Osteoblast (primary cell): ENCODE measurements at regions not wholly inside any gene's neighbourhood (a gene's known extent, or its start where the extent isn't known, plus 50 kb on each side); places are given as distances from the start of the nearest gene placed in this dataset.

Experiments
- DNase-seq: peaks from one replicate; pipeline ENCODE4 v3.0.0; 2011; ENCODE audit warnings: low spot score, mixed read lengths; ENCODE audit not compliant: insufficient read length; ENCODE audit errors: missing footprints
- H2AFZ ChIP-seq: 2 replicates; pipeline ENCODE4 v1.6.0; 2011; ENCODE audit warnings: mild to moderate bottlenecking, low read length
- H3K27ac ChIP-seq: 2 replicates; pipeline ENCODE4 v1.5.1; 2011; ENCODE audit warnings: mild to moderate bottlenecking, low read depth, low read length, moderate library complexity
- H3K27me3 ChIP-seq: 2 replicates; pipeline ENCODE4 v1.6.0; 2012; ENCODE audit warnings: mild to moderate bottlenecking, control low read depth, inconsistent platforms, low read length, moderate library complexity; ENCODE audit not compliant: insufficient read depth
- H3K36me3 ChIP-seq: 2 replicates; pipeline ENCODE4 v1.5.1; 2011; ENCODE audit warnings: mild to moderate bottlenecking, low read length, control low read depth, moderate library complexity; ENCODE audit not compliant: insufficient read depth
- H3K4me1 ChIP-seq: 2 replicates; pipeline ENCODE4 v1.5.1; 2011; ENCODE audit warnings: mild to moderate bottlenecking, low read length, control low read depth, moderate library complexity; ENCODE audit not compliant: insufficient read depth
- H3K4me2 ChIP-seq: 2 replicates; pipeline ENCODE4 v1.6.0; 2011; ENCODE audit warnings: mild to moderate bottlenecking, low read length; ENCODE audit not compliant: insufficient read depth
- H3K4me3 ChIP-seq: fragments of 200-600 bp; sonication (generic); 3 replicates; pipeline ENCODE4 v1.5.1; 2012; ENCODE audit warnings: mild to moderate bottlenecking, low read length, inconsistent platforms; ENCODE audit not compliant: insufficient read depth
- H3K79me2 ChIP-seq: 2 replicates; pipeline ENCODE4 v1.6.0; 2012; ENCODE audit warnings: mild to moderate bottlenecking, low read length, control low read depth, inconsistent platforms; ENCODE audit not compliant: insufficient read depth
- H3K9me3 ChIP-seq: 2 replicates; pipeline ENCODE4 v1.5.1; 2011; ENCODE audit warnings: low read depth, low read length, control low read depth
- H4K20me1 ChIP-seq: 2 replicates; pipeline ENCODE4 v1.6.0; 2012; ENCODE audit warnings: mild to moderate bottlenecking, low read length, control low read depth; ENCODE audit not compliant: insufficient read depth
- TF ChIP-seq, protein P1 (sequence below): IDR thresholded peaks from 2 replicates; pipeline ENCODE4 v1.5.1; 2011; ENCODE audit warnings: mild to moderate bottlenecking, low read depth, low read length, moderate library complexity; ENCODE audit errors: extremely low read depth

DNA sequence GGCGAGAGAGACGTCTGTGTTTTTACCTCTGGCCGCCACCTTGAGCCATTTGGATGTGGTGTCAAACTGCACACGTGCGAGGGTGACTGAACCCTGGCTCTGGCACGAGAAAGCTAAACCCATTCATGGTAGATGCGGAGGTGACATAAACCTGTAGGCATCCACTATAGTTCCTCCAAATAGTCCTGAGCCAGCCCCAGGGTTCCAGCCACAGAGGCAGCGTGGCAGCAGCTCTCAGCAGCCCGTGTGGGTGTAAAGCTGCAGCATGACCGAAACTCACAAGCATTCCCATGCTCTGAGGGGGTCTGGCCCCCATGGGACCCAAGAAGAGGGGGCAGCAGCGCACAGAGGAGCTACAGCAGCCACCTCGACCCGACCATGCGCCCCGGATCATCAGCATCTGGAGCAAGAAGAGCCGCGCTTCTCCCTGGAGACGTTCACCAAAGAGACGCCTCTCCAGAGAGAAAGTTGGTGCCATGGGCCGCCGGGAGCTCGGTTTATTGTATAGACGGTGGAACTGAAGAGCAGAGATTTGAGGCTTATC is 303.8 kb upstream of the IRX4 start:
- Histone ChIP-seq H3K4me1 (no peaks in the 10 kb centered on the region), H3K27me3 (no peaks in the 10 kb centered on the region), H3K27ac (no peak overlapping the region), H3K4me2 (no peak overlapping the region), H3K79me2 (no peaks in the 10 kb centered on the region), H4K20me1 (no peaks in the 10 kb centered on the region), H3K4me3 (no peak overlapping the region), H3K36me3 (no peaks in the 10 kb centered on the region), H2AFZ (no peak overlapping the region), H3K9me3 (no peaks in the 10 kb centered on the region)
- TF ChIP-seq, protein P1, sequence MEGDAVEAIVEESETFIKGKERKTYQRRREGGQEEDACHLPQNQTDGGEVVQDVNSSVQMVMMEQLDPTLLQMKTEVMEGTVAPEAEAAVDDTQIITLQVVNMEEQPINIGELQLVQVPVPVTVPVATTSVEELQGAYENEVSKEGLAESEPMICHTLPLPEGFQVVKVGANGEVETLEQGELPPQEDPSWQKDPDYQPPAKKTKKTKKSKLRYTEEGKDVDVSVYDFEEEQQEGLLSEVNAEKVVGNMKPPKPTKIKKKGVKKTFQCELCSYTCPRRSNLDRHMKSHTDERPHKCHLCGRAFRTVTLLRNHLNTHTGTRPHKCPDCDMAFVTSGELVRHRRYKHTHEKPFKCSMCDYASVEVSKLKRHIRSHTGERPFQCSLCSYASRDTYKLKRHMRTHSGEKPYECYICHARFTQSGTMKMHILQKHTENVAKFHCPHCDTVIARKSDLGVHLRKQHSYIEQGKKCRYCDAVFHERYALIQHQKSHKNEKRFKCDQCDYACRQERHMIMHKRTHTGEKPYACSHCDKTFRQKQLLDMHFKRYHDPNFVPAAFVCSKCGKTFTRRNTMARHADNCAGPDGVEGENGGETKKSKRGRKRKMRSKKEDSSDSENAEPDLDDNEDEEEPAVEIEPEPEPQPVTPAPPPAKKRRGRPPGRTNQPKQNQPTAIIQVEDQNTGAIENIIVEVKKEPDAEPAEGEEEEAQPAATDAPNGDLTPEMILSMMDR: no peak
- peak; percentile 23 for DNase-seq

DNA sequence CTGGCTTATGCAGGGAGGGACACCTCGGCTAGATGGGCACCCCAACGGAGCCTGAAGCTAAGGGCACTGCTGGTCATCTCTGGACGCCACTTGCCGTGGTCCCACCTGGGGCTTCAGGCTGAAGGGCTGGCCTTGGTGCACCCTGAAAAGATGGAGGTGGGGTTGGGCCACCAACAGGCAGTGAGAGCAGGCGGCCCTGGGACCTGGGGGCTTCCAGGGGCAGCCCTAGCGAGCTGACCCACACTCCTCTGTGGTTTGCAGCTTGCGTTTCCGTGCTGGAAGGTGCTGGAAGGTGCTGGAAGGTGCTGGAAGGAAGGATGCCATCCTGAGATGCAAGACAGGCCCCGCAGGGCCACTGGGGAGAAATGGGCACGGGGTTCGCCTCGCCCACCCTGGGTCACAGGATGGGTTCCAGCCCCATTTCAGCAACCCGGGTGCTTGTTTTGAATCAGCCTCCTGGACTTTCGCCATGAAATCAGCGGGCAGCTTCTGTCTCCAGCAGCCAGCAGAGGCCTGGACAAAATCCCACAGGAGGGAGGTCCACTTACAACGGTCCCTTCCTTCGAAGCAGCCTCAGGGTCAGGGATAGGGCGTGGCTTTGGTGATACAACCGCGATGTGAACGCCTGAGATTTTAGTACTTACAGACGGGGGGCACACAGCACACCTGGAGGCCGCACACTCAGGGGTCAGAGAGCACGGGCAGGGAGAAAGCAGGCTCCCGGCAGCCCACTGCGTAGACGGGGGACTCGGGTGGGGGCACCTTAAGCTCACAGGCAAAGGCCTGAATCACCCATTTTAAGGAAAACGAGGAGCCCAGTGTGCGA is 303.1 kb upstream of the IRX4 start:
- no peak overlapping the region for H3K4me3 ChIP-seq
- no peaks in the 10 kb centered on the region for H3K9me3 ChIP-seq
- no peaks in the 10 kb centered on the region for H3K4me1 ChIP-seq
- H2AFZ ChIP-seq: no peak overlapping the region
- no peaks in the 10 kb centered on the region for H3K36me3 ChIP-seq
- no peaks in the 10 kb centered on the region for H3K27me3 ChIP-seq
- TF ChIP-seq, protein P1: no peak
- peak; percentile 29 for DNase-seq
- H3K79me2 ChIP-seq: no peaks in the 10 kb centered on the region
- no peak overlapping the region for H3K27ac ChIP-seq
- H4K20me1 ChIP-seq: no peaks in the 10 kb centered on the region
- no peak overlapping the region for H3K4me2 ChIP-seq

DNA sequence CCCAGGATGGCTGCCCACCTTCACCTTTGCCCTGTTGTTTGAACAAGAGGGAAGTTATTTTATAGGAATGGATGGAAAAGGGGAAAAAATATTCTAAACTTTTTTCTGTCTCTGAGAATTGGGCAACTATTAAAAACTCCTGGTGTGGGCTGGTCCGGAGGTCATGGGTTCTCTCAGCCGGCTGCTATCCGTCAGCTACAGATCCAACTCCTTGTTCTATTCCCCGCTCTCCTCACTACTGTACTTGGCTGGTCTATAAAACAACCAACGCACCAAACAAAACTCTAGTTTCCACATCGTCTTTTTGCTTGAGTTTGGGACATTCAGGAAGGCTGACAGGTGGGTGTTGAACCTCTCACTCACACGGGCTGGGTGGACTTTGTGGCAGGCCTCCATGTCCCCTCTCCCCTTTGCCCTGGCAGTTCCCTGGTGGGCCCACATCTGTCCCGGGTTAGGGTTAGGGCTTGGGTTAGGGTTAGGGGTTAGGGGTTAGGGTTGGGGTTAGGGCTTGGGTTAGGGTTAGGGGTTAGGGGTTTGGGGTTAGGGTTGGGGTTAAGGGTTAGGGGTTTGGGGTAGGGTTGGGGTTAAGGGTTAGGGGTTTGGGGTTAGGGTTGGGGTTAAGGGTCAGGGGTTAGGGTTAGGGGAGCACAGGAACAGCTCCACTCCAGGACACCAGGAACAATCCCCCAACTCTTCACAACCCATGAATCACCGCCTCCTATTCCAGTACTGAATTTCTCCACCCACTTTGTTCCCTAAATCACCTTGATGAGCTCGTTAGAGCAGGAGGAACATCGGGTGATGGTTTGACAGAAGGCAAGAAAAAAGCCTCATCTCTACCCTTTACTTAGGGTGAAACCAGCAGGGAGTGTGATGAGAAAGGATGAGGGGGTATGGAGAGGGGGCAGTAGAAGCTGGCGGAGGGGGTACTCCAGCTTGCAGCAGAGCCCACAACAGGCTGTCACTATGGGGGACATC is 302.1 kb upstream of the IRX4 start:
- TF ChIP-seq, protein P1: no peak

More for the DNA sequence above, 302.1 kb upstream of the IRX4 start:
- no peak overlapping the region for H2AFZ ChIP-seq
- no peak overlapping the region for H3K4me2 ChIP-seq
- H3K27ac ChIP-seq: no peak overlapping the region
- no peaks in the 10 kb centered on the region for H4K20me1 ChIP-seq
- H3K4me1 ChIP-seq: no peaks in the 10 kb centered on the region
- H3K27me3 ChIP-seq: no peaks in the 10 kb centered on the region
- peak; percentile 65 for DNase-seq
- H3K9me3 ChIP-seq: no peaks in the 10 kb centered on the region
- no peaks in the 10 kb centered on the region for H3K36me3 ChIP-seq
- H3K79me2 ChIP-seq: no peaks in the 10 kb centered on the region
- no peak overlapping the region for H3K4me3 ChIP-seq
